GM21786 (cell line): ENCODE measurements at regions not wholly inside any gene's neighbourhood (a gene's known extent, or its start where the extent isn't known, plus 50 kb on each side); places are given as distances from the start of the nearest gene placed in this dataset.

Experiments
- ATAC-seq: cut with Tn5 transposase; IDR thresholded peaks from one replicate; pipeline ENCODE4 v1.9.1; 2021; ENCODE audit not compliant: unreplicated experiment

DNA sequence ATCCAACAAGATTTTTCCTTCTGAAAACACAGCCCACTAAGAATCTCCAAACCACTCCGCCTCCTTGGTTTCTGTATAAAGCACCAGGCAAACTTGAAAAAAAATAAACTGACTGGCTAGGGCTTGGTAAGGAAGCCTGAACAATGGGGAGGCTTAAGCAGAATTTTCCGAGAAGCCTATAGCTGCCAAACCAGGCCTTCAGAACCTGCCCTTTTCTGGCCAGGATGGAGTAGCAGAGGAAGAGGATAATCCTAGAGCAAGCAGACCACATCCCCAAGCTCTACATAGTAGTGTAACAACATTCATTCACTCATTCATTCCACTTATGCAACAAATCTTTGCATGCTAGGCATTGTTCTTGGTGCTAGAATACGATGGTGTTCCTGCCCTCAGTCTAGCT lies 529.6 kb upstream of the ZEB2 start:
- no peak for ATAC-seq

DNA sequence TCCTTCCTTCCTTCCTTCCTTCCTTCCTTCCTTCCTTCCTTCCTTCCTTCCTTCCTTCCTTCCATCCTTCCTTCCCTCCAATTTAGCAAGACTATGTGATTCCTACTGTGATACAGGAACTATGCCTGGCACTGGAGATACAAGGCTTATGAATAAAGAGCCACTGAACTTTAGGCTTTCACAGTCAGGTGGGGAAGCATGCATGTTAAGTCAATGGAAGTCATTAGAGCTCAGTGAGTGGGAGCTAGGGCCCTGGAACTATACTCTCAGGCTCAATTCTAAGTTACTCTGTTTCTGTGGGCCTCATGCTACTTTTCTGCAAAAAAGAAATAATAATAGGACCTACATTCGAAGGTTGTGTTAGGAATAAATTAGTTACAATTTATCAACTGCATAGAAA lies 527.6 kb upstream of the ZEB2 start:
- no peak for ATAC-seq

DNA sequence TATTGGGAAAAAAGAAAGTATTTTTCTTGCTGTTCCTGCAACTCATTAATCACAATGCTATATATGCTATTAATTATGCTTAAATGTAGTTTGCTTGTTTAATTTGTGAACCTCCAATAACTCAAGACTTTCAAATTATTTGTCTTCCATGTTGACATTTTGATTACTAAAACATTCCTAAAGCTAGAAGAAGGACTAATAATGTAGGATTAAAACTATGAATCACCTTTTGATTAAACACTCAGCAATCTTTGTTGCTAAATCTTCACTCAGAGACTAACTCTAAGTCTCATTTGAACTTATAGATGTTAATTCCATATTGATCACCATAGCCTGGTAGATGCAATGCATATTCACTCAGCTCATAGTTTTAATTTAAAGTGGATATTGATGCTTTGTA lies 524.6 kb upstream of the ZEB2 start:
- ATAC-seq: no peak

DNA sequence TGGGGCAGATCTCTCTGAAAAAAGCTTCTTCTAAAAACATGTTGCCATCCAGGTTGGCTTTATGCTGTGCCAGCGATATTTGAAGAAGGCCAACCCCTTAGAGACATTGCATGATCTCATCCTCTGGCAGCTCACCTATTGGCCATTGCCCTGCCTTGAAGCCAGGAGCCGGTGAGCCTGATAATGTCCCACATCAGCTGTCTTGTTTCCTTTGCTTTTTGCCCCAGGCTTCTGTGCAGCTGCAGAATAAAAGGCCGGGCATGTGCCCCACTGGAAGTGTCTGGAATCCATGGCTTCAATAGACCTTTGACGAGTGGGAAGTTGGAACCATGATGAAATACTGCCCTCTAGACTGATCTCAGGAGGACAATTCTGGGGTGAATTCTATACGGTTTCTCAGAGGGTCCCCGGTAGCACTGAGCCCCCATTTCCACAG lies 523.5 kb upstream of the ZEB2 start:
- no peak for ATAC-seq

DNA sequence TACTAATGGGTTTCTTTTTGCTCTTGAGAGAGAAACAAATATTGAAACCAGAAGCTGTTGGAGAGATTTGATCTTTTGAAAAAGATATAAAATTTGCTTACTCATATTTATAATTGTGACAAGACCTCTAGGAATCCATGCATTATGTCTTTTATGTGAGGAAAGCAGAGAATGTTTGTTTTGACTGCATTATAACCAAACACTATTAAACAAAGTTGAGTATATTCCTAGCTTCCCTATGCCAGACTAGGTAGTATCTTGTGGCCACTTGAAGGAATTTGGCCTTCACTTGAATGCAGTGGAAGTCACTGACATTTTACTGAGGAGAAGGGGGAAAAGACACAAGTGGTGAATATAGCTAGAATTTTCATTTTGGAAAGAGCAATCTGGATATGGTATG lies 521.8 kb upstream of the ZEB2 start:
- ATAC-seq: no peak

DNA sequence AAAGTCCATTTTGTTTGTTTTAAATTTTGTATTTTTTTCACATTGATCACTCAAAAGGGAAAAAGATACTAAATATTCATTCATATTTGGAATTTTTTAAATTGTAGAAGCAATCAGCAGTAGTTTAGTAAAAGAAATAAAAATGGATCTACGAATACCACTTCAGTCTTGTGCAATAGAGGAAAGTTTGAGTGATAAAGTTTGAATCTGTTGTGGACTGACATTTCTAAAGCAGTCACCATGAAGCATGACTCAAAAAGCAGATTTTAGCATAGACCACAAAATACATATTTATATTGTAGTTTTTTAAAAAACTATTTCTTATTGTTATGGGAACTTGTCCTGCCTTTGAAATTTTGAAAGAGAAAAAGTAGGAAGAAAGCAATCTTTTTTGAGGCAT lies 520.5 kb upstream of the ZEB2 start:
- ATAC-seq: no peak

DNA sequence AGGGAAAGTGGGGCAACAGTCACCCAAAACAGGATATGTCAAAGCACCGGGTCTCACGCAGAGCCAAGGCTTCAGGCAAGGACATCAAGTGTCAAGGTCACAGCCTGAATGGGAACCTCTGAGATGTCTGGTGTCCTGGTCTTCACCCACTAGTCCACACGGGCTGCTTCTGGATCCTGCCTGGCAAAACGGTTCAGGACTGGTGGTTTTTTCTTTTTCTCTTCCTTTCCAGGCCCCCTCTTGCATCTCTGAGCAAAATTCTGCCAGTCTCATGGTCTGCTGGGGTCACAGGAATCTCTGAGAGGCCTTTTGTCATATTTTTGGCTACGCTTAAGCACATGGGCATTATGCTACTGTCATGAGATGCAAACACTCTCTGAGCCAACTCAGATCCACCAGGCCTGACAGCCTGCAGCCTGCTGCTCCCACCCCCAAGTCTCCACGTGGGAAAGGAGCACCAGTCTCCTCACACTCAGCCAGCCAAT lies 518.2 kb upstream of the ZEB2 start:
- no peak for ATAC-seq

DNA sequence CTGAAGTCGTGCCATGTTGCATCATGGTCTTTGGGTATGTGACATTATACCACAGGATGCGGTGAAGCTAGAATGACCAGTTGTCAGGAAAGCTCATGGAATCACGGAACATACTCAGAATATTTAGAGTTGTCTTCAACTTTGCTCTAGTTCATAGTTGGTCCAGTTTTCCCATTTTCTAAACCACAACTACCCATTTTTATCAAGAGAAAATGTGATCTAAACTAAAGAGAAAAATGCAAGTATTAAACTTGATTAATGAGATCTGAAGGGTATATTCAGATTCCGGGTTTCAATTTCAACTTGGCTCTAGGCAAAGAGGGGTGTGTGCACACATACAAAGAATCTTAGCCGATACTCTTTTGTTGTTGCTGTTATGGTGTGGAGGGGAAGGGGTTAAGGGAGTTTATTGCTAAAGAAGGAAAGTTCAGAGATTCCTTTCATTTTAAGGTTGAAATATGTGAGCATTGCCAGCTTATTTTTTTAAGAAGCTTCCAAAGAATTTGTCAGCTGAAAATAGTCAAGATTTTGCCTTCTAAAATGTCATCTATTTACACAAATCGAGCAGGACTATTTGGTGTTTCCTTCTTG lies 516.6 kb upstream of the ZEB2 start:
- no peak for ATAC-seq

DNA sequence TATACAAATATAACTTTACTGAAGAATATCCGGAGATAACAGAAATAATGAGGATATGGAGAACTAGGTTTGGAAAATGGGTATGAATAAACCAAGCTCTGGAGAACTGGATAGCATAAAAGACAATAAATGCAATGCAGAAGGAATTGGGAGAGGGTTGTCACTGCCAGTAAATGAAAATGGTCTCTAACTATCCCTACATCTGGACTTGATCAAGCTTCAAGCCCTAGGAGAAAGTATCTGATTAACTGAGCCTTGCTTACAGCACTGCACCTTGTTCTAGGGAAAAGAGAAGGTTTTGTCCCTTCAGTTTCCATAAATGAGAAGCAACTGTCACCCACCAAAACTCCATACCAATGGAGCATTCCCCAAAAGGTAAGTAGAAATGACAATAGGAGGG lies 514.6 kb upstream of the ZEB2 start:
- no peak for ATAC-seq

DNA sequence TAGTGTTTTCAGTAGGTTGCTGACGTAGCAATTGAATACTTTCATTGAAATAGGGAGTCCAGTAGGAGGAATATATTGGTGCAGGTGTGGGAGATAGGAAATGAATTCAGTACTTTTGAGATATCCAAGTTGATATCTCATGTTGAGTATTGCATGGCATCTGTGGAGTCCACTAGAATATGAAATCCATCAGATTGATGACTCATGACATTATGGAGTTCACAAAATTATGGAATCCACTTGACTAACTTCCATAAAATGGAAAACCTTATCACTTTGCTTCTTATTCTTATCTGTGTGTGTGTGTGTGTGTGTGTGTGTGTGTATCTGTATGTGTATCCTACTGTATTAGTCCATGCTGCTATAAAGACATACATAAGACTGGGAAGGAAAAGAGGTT lies 513.5 kb upstream of the ZEB2 start:
- no peak for ATAC-seq

DNA sequence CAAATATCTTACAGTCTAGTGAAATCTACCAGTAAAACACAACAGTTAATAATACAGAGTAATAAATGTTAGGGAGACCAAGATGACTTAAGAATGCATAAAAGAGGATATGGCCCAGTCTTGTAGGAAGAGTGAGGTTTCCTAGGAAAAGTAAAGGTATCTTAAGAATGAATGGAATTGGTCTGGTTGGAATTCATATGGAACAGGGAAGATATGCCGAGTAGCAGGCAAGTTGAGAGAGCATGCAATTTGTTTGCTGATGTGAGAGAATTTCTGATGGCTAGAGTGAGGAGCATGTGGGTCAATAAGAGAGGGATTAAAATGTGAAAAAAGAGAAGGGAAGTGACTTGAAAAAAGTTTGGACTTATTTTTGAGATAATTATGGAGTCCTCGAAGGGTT lies 512.9 kb upstream of the ZEB2 start:
- no peak for ATAC-seq

DNA sequence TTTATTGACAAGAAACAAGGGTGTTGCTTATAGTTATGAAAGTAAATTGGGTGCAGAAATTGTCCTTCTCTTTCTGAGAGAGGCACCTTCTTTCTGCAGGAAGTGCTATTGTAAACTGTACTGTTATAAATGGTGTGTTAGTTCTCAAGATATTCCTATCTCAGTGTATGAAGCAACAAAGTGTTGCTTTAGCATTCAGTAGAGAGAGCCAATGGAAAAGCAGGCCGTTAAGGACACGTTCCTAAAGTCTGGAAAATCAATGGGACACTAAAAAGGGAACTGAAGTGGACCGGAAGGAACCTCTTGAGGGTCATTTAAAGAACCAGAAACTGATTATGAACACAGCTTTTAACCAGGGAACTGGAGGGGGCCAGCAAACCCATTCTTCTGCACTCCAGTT lies 510.0 kb upstream of the ZEB2 start:
- ATAC-seq: no peak

DNA sequence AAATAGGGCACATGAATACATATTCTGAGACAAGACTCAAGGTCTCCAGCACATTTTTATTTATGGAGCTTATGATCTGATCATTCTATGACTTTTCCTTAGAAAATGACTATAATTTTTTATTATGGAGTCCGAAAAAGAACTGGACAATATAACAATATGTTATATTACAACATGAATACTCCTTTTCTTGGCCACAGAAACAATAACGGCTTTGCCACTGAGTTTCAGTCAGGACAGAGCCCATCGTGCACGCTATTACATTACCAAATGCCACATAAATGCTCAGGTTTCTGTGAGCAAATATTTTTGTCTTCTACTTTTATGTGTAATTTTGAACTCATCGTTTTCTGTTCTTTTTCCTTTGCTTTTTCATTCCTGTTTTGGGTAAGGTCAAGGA lies 509.2 kb upstream of the ZEB2 start:
- ATAC-seq: no peak

DNA sequence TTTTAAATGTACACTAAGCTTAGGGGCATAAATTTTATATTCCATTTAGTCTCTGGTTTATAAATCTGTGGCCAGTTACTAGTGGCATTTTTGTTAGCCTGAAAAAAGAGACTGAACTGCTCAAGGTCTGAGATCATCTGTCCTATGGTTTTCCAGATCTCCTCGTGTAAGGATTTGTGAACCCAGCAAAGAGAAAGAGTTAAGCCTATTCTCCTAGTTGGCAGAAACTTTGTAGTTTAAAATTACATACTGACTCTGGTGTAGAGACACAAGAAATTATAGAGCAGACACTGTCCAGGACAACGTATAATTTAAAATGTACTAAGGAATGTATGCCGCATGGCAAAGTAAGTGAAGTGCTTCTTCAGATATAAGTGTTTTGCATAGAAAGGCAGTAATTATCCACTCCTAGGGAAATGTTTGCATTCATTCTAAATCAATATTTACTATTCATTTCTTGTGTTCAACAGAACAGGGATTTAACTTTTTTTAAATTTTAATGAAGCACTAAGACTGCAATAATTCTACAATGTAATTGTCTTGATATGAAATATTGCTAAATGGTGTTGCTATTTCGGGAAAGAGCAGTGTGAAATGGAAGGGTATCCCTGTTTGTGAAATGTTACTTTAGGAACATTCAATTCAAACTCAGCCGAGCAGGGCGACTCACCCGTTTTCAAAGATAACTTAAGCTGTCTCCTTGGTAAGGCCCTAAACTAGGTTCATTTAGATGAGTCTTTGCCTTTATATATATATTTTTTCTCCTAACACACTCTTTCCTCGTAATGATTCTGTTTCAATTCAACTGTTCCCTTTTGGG lies 508.4 kb upstream of the ZEB2 start:
- ATAC-seq: no peak

DNA sequence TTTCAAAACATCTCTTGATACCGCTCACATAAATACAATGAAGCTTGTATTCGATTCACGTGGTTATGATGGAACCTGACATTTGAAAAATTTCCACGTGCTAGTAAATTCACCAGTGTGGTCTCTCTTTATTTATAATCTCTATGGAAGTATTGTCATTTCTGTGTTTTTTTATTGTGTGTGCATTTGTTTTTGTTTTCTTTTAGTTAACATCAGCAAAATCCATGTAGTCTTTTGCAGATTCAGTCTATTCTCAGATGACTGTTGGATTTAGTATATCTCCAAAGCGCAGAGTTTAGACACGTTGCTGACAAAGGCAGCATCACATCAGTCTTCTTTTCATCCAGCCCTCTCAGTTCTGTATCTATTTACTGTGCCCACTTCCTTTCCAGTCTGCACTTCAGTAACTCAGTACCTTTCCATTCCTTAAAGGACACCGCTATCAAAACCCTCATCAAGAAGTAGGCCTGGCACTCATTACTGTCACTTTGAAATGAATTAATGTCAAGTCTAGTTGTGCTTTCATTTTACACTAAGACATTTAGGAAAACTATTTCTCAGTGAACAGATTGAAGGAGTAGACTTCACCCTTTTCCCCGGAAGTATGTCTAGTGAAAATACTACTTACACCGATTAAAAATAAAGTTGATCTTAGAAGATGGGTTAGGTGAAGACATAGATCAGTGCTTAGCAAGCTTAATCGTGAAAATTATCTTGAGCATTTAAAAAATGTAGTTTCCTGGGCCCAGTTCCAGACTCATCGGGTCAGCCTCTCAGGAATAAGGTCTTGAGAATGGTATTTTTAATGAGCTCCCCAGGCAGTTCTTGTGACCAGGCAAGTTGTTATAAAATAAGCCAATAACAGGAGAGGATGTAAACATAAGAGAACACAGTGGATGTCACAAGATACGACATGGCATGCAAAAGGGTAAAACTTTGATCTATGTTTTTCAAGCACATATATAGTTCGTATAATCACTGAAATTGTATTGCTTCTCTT lies 506.8 kb upstream of the ZEB2 start:
- ATAC-seq: no peak

DNA sequence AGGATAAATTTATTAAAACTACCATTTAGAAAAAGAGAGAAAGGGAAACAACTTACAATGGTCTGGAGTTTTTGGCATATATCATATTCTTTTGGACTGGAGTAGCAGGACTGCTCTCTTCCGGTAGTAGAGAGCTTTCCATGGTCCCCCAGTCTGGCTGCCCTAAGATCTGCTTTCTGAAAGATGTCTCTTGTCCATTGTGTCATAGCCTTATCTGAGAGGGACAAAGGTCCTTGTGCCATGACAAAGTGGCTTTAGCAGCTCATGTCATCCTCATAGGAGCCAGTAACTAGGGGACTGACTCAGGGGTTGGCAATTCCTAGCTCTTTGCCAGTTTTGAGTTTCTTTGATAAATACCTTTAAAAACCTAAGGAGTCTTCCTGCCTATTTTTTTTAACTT lies 505.5 kb upstream of the ZEB2 start:
- no peak for ATAC-seq

DNA sequence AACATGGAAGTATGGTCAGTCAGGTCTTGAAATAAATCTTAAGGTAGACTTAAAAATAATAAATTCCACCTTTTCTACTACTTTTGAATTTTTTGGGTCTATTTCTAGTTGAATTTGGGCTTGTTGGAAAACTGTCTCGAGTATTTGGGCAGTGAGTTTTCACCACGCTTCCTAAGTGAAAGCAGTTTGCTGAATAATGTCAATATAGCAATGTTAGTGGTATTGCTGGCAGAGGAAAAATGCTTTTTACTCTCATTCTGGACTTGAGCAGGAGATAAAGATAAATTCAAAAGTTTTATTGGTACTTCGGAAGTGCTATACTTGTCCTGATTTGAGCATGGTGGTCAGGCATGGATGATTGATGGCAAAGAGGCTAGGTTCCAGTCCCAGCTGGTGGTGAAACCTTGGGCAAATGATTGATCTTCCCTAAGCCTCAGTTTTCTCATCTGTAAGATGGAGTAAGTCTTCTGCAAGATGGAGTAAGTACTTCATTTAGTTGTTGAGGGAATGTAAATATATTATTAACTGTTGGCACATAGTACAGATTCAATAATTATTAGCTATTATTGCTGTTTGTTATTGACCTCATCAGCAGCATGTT lies 503.5 kb upstream of the ZEB2 start:
- no peak for ATAC-seq

DNA sequence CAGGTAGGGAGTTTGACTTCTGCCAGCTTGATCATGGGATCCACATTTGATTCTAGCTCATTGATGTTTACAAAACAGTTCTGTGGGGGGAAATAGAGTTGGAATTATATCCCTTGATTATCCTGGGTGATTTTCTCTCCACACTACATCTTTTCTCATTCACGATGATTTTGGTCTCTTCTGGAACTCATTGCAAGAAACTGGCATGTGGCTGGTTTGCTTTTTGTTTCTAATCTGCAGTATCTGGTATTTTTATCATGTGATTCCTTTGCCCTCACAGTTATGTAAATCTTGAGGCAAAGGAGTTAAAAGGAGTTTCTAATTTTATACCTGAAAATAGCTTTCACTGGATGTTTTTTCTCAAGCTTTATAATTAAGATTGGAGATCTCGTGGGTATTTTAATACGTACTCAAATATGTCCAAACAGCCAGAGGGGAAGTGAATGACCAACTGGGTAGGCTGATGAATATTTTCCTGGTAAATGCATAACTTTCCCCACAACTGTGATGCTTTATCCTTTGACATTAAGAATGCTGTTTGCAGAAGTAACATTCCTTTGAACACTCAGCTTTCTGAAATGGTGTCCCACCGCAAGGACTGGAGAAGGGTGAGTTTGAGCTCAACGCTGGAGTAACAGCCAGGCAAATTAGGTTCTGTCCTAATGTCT lies 502.9 kb upstream of the ZEB2 start:
- no peak for ATAC-seq

DNA sequence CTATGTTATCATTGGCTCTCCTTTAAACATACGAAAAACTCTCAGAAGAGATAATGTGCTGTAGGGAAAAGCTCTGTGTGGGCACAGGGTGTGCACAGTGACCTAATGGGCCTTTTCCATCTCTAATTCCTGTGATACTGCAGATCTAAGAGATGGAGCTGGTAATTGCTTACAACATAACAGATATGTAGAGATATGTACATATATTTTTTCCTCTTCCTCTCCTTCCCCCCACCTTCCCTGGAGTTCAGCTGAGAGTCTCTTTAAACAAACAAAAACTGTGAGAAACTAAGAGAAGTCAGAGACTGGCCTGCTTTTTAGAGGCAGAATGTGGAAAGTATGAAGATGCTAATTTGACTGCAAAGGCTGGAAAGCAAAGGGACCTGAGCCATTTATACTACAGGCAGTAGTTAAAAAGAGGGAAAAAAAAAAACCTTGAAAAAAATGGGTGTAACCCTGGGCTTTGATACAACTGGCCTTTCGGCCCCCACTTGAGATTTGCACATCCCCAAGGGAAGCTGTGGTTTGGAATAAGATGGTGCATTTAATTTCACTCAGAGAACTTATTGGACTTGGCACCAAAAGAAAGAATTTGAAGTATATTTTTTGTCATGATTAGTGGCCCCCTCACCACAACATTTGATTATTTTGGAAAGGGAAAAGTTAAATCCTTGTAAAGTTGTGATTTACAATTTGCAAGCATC lies 502.2 kb upstream of the ZEB2 start:
- ATAC-seq: no peak

DNA sequence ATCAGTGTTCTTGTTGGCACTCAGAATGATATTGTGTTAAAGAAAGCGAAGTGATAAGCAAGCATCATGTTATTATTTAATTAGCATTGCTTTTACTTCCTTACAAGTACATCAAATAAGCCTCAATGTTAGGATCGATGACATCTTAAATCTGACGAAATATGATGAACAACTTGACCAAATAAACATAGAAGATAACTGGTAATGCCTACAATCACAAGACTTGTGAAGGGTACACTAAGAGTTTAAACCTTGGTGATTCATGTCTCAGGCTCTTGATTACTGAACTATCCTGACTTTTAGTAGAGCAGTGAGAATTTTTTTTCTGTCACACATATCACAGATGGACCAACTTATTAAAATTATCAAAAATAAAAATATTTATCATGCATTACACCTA lies 500.8 kb upstream of the ZEB2 start:
- no peak for ATAC-seq
